Gastrocnemius medialis (tissue), 4 donors: ENCODE measurements at regions not wholly inside any gene's neighbourhood (a gene's known extent, or its start where the extent isn't known, plus 50 kb on each side); places are given as distances from the start of the nearest gene placed in this dataset.

ENCODE experiments used
- POLR2A ChIP-seq, 2 donors: fragments of 450-650 bp; IDR thresholded peaks; one replicate each; pipeline ENCODE4 v1.6.1; 2017; ENCODE audit warnings: antibody characterized with exemption in 2 of 2, mild to moderate bottlenecking in 2 of 2, moderate library complexity in 2 of 2
- TF ChIP-seq, protein P1 (sequence below), 5 experiments: fragments of 450-650 bp in 3 of 5; fragments of 200-600 bp in 2 of 5; sonication (generic) in 2 of 5; IDR thresholded peaks in 4 of 5; conservative IDR thresholded peaks in 1 of 5; 1 replicate in 4 of 5; 2 replicates in 1 of 5; pipeline ENCODE4 v1.5.1; 2016 to 2019; ENCODE audit warnings: antibody characterized with exemption in 5 of 5, mild to moderate bottlenecking in 3 of 5, moderate library complexity in 3 of 5

DNA sequence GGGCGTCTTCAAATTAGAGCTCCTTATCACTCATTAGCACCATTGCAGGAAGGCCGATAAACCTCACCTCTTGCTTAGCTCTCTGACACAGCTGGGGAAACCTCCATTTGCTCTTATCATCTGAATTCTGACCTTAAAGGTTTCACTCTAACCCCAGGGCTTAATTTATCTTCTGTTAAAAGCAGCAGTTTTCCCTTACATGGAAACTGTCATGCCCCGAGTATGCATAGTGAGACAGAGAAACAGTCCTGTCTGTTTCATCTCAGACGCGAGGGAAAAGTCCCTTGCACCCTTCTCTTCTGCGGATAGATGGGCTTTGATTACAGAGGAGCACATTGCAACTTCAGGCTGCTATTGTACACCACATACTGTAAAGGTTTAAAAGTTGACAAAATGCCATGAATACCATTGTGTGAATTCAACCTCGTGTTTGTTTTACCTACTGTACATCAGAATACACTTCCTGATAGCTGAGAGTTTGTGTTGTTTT lies 191.5 kb upstream of the BMP2 start:
- no peak for TF ChIP-seq POLR2A (IDR thresholded peaks at IDR 0.05)
- TF ChIP-seq, protein P1, sequence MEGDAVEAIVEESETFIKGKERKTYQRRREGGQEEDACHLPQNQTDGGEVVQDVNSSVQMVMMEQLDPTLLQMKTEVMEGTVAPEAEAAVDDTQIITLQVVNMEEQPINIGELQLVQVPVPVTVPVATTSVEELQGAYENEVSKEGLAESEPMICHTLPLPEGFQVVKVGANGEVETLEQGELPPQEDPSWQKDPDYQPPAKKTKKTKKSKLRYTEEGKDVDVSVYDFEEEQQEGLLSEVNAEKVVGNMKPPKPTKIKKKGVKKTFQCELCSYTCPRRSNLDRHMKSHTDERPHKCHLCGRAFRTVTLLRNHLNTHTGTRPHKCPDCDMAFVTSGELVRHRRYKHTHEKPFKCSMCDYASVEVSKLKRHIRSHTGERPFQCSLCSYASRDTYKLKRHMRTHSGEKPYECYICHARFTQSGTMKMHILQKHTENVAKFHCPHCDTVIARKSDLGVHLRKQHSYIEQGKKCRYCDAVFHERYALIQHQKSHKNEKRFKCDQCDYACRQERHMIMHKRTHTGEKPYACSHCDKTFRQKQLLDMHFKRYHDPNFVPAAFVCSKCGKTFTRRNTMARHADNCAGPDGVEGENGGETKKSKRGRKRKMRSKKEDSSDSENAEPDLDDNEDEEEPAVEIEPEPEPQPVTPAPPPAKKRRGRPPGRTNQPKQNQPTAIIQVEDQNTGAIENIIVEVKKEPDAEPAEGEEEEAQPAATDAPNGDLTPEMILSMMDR (IDR thresholded peaks at IDR 0.05 in 4 of 5, conservative IDR thresholded peaks at IDR 0.05 in 1 of 5), result no peak
